Activated CD8-positive, alpha-beta T cell treated with anti-CD3 and anti-CD28 coated beads for 36 hours (primary cell): ENCODE measurements at regions not wholly inside any gene's neighbourhood (a gene's known extent, or its start where the extent isn't known, plus 50 kb on each side); places are given as distances from the start of the nearest gene placed in this dataset.

ENCODE experiments used
- ATAC-seq: fragments of 200-7000 bp; cut with Tn5 transposase; one replicate; pipeline ENCODE4 v1.10.0; 2021; ENCODE audit warnings: mild to moderate bottlenecking, moderate library complexity
- CTCF ChIA-PET: fragments of 350-600 bp; sonication (Branson Sonifier 250); formaldehyde crosslinking; loops from one replicate; lab custom pipeline; 2021; ENCODE audit warnings: antibody characterized with exemption; lab: Charles Lee
- POLR2A ChIA-PET: fragments of 350-600 bp; sonication (Branson Sonifier 250); formaldehyde crosslinking; loops from one replicate; lab custom pipeline; 2021; ENCODE audit warnings: antibody characterized with exemption; lab: Charles Lee
- DNase-seq: peaks from one replicate; pipeline ENCODE4 v3.0.0-alpha.2; 2020
- H3K27ac Mint-ChIP-seq: one replicate; pipeline ENCODE4 v1.8.0; 2021; ENCODE audit warnings: mild to moderate bottlenecking, mixed read lengths
- H3K27me3 Mint-ChIP-seq: one replicate; pipeline ENCODE4 v1.8.0; 2021; ENCODE audit warnings: mixed read lengths
- H3K36me3 Mint-ChIP-seq: one replicate; pipeline ENCODE4 v1.8.0; 2021; ENCODE audit warnings: low read depth, mixed read lengths
- H3K4me1 Mint-ChIP-seq: one replicate; pipeline ENCODE4 v1.8.0; 2021; ENCODE audit warnings: low read depth, mixed read lengths
- H3K4me3 Mint-ChIP-seq: one replicate; pipeline ENCODE4 v1.8.0; 2021; ENCODE audit warnings: mild to moderate bottlenecking, moderate library complexity, mixed read lengths
- H3K9me3 Mint-ChIP-seq: one replicate; pipeline ENCODE4 v1.8.0; 2021; ENCODE audit warnings: mixed read lengths
- intact Hi-C: fragments of 100-400 bp; cut with micrococcal nuclease; formaldehyde crosslinking; loops from one replicate; pipeline ENCODE4 v1.10.0; 2022
- TF ChIP-seq, protein P1 (sequence below): fragments of 200-600 bp; IDR thresholded peaks from one replicate; pipeline ENCODE4 v1.8.0; 2022; ENCODE audit warnings: antibody characterized with exemption, mild to moderate bottlenecking

DNA sequence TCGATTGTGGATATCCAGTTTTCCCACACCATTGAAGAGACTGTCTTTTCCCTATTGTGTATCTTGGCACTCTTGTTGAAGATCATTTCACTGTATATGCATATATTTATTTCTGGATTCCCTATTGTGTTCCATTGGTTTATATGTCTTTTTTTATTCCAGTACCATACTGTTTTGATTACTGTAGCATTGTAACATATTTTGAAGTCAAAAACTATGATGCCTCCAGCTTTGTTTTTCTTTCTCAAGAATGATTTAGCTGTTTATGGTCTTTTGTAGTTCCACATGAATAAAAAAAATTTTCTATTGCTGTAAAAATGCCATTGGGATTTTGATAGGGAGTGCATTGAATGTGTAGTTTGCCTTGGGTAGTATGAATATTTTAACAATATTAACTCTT lies 128.1 kb upstream of the SLC38A2 start:
- Mint-ChIP-seq H3K27ac (no peak overlapping the region), H3K27me3 (no peaks in the 10 kb centered on the region), H3K36me3 (peaks cover 1% of the 10 kb centered on the region), H3K4me3 (no peak overlapping the region), H3K4me1 (peaks cover 2% of the 10 kb centered on the region), H3K9me3 (peaks cover 20% of the 10 kb centered on the region)
- DNase-seq: no peak
- intact Hi-C loops: no loop called here
- ChIA-PET POLR2A (no interaction called here), CTCF (no interaction called here)
- TF ChIP-seq, protein P1, sequence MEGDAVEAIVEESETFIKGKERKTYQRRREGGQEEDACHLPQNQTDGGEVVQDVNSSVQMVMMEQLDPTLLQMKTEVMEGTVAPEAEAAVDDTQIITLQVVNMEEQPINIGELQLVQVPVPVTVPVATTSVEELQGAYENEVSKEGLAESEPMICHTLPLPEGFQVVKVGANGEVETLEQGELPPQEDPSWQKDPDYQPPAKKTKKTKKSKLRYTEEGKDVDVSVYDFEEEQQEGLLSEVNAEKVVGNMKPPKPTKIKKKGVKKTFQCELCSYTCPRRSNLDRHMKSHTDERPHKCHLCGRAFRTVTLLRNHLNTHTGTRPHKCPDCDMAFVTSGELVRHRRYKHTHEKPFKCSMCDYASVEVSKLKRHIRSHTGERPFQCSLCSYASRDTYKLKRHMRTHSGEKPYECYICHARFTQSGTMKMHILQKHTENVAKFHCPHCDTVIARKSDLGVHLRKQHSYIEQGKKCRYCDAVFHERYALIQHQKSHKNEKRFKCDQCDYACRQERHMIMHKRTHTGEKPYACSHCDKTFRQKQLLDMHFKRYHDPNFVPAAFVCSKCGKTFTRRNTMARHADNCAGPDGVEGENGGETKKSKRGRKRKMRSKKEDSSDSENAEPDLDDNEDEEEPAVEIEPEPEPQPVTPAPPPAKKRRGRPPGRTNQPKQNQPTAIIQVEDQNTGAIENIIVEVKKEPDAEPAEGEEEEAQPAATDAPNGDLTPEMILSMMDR: no peak
- no peak for ATAC-seq

GRCh38 chr12:46499901-46500300 lies 127.3 kb upstream of the SLC38A2 start:
- peaks cover 1% of the 10 kb centered on the region for H3K36me3 Mint-ChIP-seq
- no peak overlapping the region for H3K27ac Mint-ChIP-seq
- no peak for DNase-seq
- no peak overlapping the region for H3K4me3 Mint-ChIP-seq
- no peak for ATAC-seq
- TF ChIP-seq, protein P1: no peak
- peaks cover 14% of the 10 kb centered on the region for H3K9me3 Mint-ChIP-seq
- intact Hi-C loops: no loop called here
- H3K4me1 Mint-ChIP-seq: peaks cover 2% of the 10 kb centered on the region
- CTCF ChIA-PET: interaction anchor here (1.6 kb wide), 1 partner anchor 16 kb away, joined by 3 read pairs; no protein-coding TSS in a partner anchor
- POLR2A ChIA-PET: no interaction called here
- H3K27me3 Mint-ChIP-seq: no peaks in the 10 kb centered on the region

- ATAC-seq: no peak
- Mint-ChIP-seq H3K4me1 (peaks cover 1% of the 10 kb centered on the region), H3K27ac (no peak overlapping the region), H3K4me3 (no peak overlapping the region), H3K9me3 (peaks cover 13% of the 10 kb centered on the region), H3K36me3 (peaks cover 1% of the 10 kb centered on the region), H3K27me3 (no peaks in the 10 kb centered on the region)
- TF ChIP-seq, protein P1: no peak
- intact Hi-C loops: no loop called here
- CTCF ChIA-PET: interaction anchor here (0.8 to 1.6 kb wide), 2 partner anchors 16 to 18 kb away, joined by 3 read pairs; no protein-coding TSS in a partner anchor
- POLR2A ChIA-PET: no interaction called here
- no peak for DNase-seq
Measured at GRCh38 chr12:46499226-46499625, 126.7 kb upstream of the SLC38A2 start.

GRCh38 chr12:46497739-46498138 lies 125.2 kb upstream of the SLC38A2 start:
- Mint-ChIP-seq H3K27me3 (no peaks in the 10 kb centered on the region), H3K4me3 (no peak overlapping the region), H3K27ac (no peak overlapping the region), H3K9me3 (peaks cover 9% of the 10 kb centered on the region), H3K4me1 (no peaks in the 10 kb centered on the region), H3K36me3 (peaks cover 1% of the 10 kb centered on the region)
- CTCF ChIA-PET: no interaction called here
- TF ChIP-seq, protein P1: no peak
- DNase-seq (no peak), ATAC-seq (no peak)
- POLR2A ChIA-PET: no interaction called here
- intact Hi-C loops: no loop called here

DNA sequence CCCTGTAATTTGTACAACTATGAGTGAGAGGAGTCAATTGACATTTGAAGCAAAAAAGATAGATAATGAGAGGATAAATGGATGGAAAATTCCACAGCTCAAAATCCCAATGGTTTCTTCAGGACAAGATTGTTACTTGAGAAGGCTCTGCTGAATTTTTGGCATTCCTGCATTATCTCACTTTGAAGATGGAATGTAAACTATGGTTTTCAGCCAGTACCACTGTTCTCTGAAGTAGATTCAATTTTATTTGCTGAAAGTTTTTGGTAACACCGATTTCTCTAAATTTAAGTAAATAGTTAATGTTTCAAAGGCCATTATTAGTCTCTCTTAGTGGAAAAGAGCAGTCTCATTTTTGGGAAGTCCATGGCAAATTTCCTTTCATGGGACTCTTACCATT lies 121.9 kb upstream of the SLC38A2 start:
- no peaks in the 10 kb centered on the region for H3K4me1 Mint-ChIP-seq
- intact Hi-C loops: no loop called here
- CTCF ChIA-PET: no interaction called here
- no peak overlapping the region for H3K27ac Mint-ChIP-seq
- POLR2A ChIA-PET: no interaction called here
- TF ChIP-seq, protein P1: no peak
- no peak for DNase-seq
- H3K4me3 Mint-ChIP-seq: no peak overlapping the region
- no peaks in the 10 kb centered on the region for H3K9me3 Mint-ChIP-seq
- H3K36me3 Mint-ChIP-seq: no peaks in the 10 kb centered on the region
- H3K27me3 Mint-ChIP-seq: no peaks in the 10 kb centered on the region
- ATAC-seq: no peak
